ENCODE measurements at regions not wholly inside any gene's neighbourhood (a gene's known extent, or its start where the extent isn't known, plus 50 kb on each side); places are given as distances from the start of the nearest gene placed in this dataset.

- TF ChIP-seq TAF1 (IDR thresholded peaks at IDR 0.05; ENCODE audit: borderline replicate concordance, insufficient read depth, low read length) = no peak
- no peak for TF ChIP-seq POLR2AphosphoS5 (IDR thresholded peaks at IDR 0.05; ENCODE audit: low read depth, low read length)
- no peak for TF ChIP-seq REST (IDR thresholded peaks at IDR 0.05; ENCODE audit: insufficient read depth in 1 of 2, low read depth in 2 of 2, low read length in 2 of 2)
- TF ChIP-seq SIN3A (IDR thresholded peaks at IDR 0.05; ENCODE audit: borderline replicate concordance, insufficient read depth, low read length) = no peak
These were observed 315.1 kb upstream of the TLE3 start for GRCh38 chr15:70412794-70413193.
